GM13977 (cell line): ENCODE measurements at regions not wholly inside any gene's neighbourhood (a gene's known extent, or its start where the extent isn't known, plus 50 kb on each side); places are given as distances from the start of the nearest gene placed in this dataset.

Experiments
- DNase-seq: peaks from one replicate; pipeline ENCODE4 v3.0.0; 2012; ENCODE audit warnings: low spot score
- in situ Hi-C: fragments of 300-500 bp; cut with MboI; formaldehyde crosslinking; loops from one replicate; pipeline ENCODE4 v1.12.0; 2022; ENCODE audit warnings: low sequenced_read_pairs, low pct_unique_long_range_greater_than_20kb, mixed read lengths, inconsistent platforms; ENCODE audit not compliant: unreplicated experiment
- TF ChIP-seq, protein P1 (sequence below): IDR thresholded peaks from 2 replicates; pipeline ENCODE4 v1.5.1; 2012; ENCODE audit warnings: mild to moderate bottlenecking, control low read depth; ENCODE audit not compliant: insufficient read depth; ENCODE audit errors: extremely low read depth, missing control alignments

GRCh38 chr2:41992056-41992642, 55.7 kb upstream of the PKDCC start:
- DNase-seq = no peak
- in situ Hi-C loops = no loop called here
- TF ChIP-seq, protein P1, sequence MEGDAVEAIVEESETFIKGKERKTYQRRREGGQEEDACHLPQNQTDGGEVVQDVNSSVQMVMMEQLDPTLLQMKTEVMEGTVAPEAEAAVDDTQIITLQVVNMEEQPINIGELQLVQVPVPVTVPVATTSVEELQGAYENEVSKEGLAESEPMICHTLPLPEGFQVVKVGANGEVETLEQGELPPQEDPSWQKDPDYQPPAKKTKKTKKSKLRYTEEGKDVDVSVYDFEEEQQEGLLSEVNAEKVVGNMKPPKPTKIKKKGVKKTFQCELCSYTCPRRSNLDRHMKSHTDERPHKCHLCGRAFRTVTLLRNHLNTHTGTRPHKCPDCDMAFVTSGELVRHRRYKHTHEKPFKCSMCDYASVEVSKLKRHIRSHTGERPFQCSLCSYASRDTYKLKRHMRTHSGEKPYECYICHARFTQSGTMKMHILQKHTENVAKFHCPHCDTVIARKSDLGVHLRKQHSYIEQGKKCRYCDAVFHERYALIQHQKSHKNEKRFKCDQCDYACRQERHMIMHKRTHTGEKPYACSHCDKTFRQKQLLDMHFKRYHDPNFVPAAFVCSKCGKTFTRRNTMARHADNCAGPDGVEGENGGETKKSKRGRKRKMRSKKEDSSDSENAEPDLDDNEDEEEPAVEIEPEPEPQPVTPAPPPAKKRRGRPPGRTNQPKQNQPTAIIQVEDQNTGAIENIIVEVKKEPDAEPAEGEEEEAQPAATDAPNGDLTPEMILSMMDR = no peak

DNA sequence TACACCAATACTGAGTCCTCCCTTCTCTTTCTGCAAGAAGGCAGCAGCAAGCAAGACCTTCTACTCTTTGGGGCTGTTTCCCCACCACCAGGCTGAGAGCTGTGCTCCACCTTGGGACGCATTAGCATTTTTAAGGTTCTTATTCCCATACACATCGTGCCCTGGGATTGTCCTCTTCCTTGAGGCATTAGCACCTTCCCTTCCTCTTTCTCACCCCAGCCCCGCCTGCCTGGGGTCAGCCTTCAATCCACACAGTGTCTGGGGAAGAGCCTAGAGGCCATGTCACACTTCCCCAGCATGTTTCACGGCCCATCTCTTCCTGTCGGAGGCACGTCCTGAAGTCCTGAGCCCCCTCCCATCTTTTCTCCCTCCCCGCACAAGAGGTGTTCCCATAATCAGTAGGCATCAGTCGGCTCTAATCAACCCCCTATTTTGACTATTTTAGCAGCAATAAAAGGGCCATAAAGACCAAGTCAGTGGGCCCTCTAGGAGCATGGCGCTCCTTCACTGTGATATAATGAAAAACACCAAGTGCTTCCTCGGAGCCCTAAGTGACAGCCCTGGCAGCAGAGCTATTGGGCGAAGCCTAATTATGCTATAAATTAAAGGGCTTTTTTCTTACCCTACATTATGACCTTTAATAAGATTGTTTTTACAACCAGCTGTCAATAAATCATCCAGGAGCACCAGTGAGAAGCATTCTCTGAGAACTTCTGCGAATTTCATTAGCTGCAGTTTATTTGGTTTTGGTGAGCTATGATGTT, 55.0 kb upstream of the PKDCC start:
- DNase-seq = no peak
- TF ChIP-seq, protein P1 = no peak
- in situ Hi-C loops = no loop called here

GRCh38 chr2:41993435-41993925, 54.3 kb upstream of the PKDCC start:
- in situ Hi-C loops = no loop called here
- DNase-seq = no peak
- TF ChIP-seq, protein P1 = no peak

DNA sequence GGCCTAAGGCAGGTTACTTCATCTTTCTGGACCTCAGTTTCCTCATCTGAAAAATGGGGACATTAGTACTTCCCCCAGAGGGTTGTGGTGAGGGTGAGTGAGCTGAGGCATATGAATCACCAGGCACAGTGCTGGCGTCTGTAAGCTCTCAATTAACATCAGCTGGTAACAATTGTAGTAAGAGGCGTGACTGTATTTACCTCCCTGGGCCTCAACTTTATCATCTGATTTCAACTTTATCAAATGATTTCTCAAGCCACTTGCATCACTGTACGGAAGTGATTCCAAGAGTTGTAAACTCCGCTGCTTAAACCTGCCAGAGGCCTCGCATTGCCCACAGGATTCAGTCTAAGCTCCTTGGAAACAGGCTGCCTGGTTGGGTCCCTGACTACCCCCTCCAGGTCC, 53.6 kb upstream of the PKDCC start:
- in situ Hi-C loops = no loop called here
- TF ChIP-seq, protein P1 = no peak
- no peak for DNase-seq

GRCh38 chr2:41994661-41995060, 53.2 kb upstream of the PKDCC start:
- TF ChIP-seq, protein P1 = no peak
- DNase-seq = no peak
- in situ Hi-C loops = no loop called here

DNA sequence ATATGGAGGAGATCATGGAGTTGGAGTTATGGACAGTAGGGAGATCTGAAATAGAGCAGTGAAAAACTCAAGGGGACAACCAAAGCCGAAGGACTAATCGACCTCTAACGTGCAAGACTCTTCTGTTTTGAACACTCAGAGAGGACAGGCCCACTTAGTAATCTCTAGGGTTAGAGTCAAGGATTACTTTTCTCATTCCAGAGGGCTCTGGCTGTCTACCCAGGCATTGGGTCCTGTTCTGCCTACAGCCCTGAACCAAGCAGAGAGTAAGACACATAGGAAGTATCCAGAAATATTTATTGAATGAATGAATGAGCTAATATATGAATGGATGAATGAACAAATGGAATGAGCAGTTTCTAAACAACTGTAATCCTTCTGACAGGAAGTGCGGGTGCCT, 50.3 kb upstream of the PKDCC start:
- DNase-seq = no peak
- in situ Hi-C loops = no loop called here
- TF ChIP-seq, protein P1 = no peak
